CD14-positive monocyte (primary cell): ENCODE measurements at regions not wholly inside any gene's neighbourhood (a gene's known extent, or its start where the extent isn't known, plus 50 kb on each side); places are given as distances from the start of the nearest gene placed in this dataset.

ENCODE experiments used
- DNase-seq, 3 donors: peaks; one replicate each; pipeline ENCODE4 v3.0.0-alpha.2; 2011 to 2022
- H2AFZ ChIP-seq: 2 replicates; pipeline ENCODE4 v1.6.0; 2012; ENCODE audit warnings: mild to moderate bottlenecking, low read depth, low read length, inconsistent platforms; ENCODE audit not compliant: insufficient read depth, poor library complexity, severe bottlenecking
- H3K27ac ChIP-seq, 2 donors: 1 replicate in 1 of 2; 2 replicates in 1 of 2; pipeline ENCODE4 v1.5.1; 2012 to 2013; ENCODE audit warnings: low read length in 2 of 2, control low read depth in 1 of 2, inconsistent platforms in 1 of 2, low read depth in 1 of 2, mild to moderate bottlenecking in 1 of 2
- H3K27me3 ChIP-seq, 2 donors: one replicate each; pipeline versions ENCODE4 v1.6.0 to v1.6.1; 2011 to 2013; ENCODE audit warnings: low read length in 2 of 2; ENCODE audit not compliant: control insufficient read depth in 2 of 2, insufficient read depth in 2 of 2
- H3K36me3 ChIP-seq, 2 donors: replicated peaks in 1 of 2; 1 replicate in 1 of 2; 2 replicates in 1 of 2; pipeline versions ENCODE4 v1.5.1 to v1.6.1; 2012 to 2013; ENCODE audit warnings: low read length in 2 of 2, control low read depth in 1 of 2, inconsistent platforms in 1 of 2, mild to moderate bottlenecking in 1 of 2; ENCODE audit not compliant: insufficient read depth in 2 of 2, control insufficient read depth in 1 of 2
- H3K4me1 ChIP-seq, 2 donors: 1 replicate in 1 of 2; 2 replicates in 1 of 2; pipeline versions ENCODE4 v1.5.1 to v1.6.1; 2012 to 2013; ENCODE audit warnings: low read length in 2 of 2, control low read depth in 1 of 2, inconsistent platforms in 1 of 2, mild to moderate bottlenecking in 1 of 2, moderate library complexity in 1 of 2; ENCODE audit not compliant: insufficient read depth in 2 of 2, control insufficient read depth in 1 of 2
- H3K4me2 ChIP-seq: replicated peaks from 2 replicates; pipeline ENCODE3; 2012; ENCODE audit warnings: low read length, moderate library complexity, mild to moderate bottlenecking; ENCODE audit not compliant: poor library complexity, severe bottlenecking; ENCODE audit errors: extremely low read depth
- H3K4me3 ChIP-seq, 3 experiments: fragments of 200-600 bp in 1 of 3; sonication (generic) in 1 of 3; replicated peaks in 1 of 3; 1 replicate in 2 of 3; 2 replicates in 1 of 3; pipeline ENCODE4 v1.5.1; 2011 to 2013; ENCODE audit warnings: low read length in 3 of 3, mild to moderate bottlenecking in 3 of 3, control low read depth in 2 of 3, low read depth in 2 of 3, inconsistent platforms in 1 of 3, moderate library complexity in 1 of 3
- H3K79me2 ChIP-seq: 2 replicates; pipeline ENCODE4 v1.6.0; 2012; ENCODE audit warnings: mild to moderate bottlenecking, control low read depth, inconsistent platforms, low read length, moderate library complexity; ENCODE audit not compliant: insufficient read depth
- H3K9ac ChIP-seq: 2 replicates; pipeline ENCODE4 v1.6.0; 2017; ENCODE audit warnings: low read length, mild to moderate bottlenecking; ENCODE audit not compliant: insufficient read depth, poor library complexity, severe bottlenecking
- H3K9me3 ChIP-seq, 2 donors: replicated peaks in 1 of 2; 1 replicate in 1 of 2; 2 replicates in 1 of 2; pipeline versions ENCODE4 v1.5.1 to v1.6.1; 2012 to 2013; ENCODE audit warnings: low read length in 2 of 2, control low read depth in 1 of 2; ENCODE audit not compliant: control insufficient read depth in 1 of 2, insufficient read depth in 1 of 2
- H4K20me1 ChIP-seq: 2 replicates; pipeline ENCODE4 v1.6.0; 2012; ENCODE audit warnings: mild to moderate bottlenecking, low read length, control low read depth, moderate library complexity; ENCODE audit not compliant: insufficient read depth
- H3K27ac Mint-ChIP-seq, 7 donors: one replicate each; pipeline ENCODE4 v1.8.0; 2020; ENCODE audit warnings: mild to moderate bottlenecking in 7 of 7, mixed read lengths in 7 of 7, moderate library complexity in 6 of 7, inconsistent platforms in 2 of 7
- H3K27me3 Mint-ChIP-seq, 3 donors: one replicate each; pipeline ENCODE4 v1.8.0; 2021 to 2022; ENCODE audit warnings: low read depth in 3 of 3, mild to moderate bottlenecking in 3 of 3, mixed read lengths in 3 of 3, moderate library complexity in 3 of 3, inconsistent platforms in 1 of 3
- H3K36me3 Mint-ChIP-seq, 2 donors: one replicate each; pipeline ENCODE4 v1.8.0; 2020; ENCODE audit warnings: mixed read lengths in 2 of 2, inconsistent platforms in 1 of 2, mild to moderate bottlenecking in 1 of 2
- H3K4me1 Mint-ChIP-seq: one replicate; pipeline ENCODE4 v1.8.0; 2020; ENCODE audit warnings: mild to moderate bottlenecking, mixed read lengths
- H3K4me3 Mint-ChIP-seq, 2 donors: one replicate each; pipeline ENCODE4 v1.8.0; 2020; ENCODE audit warnings: mild to moderate bottlenecking in 2 of 2, mixed read lengths in 2 of 2, moderate library complexity in 1 of 2
- H3K9me3 Mint-ChIP-seq, 7 donors: one replicate each; pipeline ENCODE4 v1.8.0; 2020 to 2022; ENCODE audit warnings: mixed read lengths in 7 of 7, mild to moderate bottlenecking in 6 of 7, moderate library complexity in 6 of 7, inconsistent platforms in 2 of 7
- WGBS: methylation state at CpG from one replicate; pipeline ENCODE4 v1.1.5; 2013; ENCODE audit warnings: missing lambda C conversion rate; ENCODE audit not compliant: insufficient coverage; 5-methylcytosine and 5-hydroxymethylcytosine counted together
- intact Hi-C, 2 donors: fragments of 100-400 bp; cut with micrococcal nuclease; formaldehyde crosslinking; loops; one replicate each; pipeline versions ENCODE4 v1.15.0 to v1.15.1; 2023
- TF ChIP-seq, protein P1 (sequence below): fragments of 200-600 bp; IDR thresholded peaks from one replicate; pipeline ENCODE4 v1.8.0; 2022; ENCODE audit warnings: antibody characterized with exemption, mild to moderate bottlenecking

GRCh38 chr11:81967242-81967641 lies 766.4 kb downstream of the FAM181B start:
- no peaks in the 10 kb centered on the region for H3K9me3 ChIP-seq
- DNase-seq: no peak
- H3K79me2 ChIP-seq: no peaks in the 10 kb centered on the region
- TF ChIP-seq, protein P1, sequence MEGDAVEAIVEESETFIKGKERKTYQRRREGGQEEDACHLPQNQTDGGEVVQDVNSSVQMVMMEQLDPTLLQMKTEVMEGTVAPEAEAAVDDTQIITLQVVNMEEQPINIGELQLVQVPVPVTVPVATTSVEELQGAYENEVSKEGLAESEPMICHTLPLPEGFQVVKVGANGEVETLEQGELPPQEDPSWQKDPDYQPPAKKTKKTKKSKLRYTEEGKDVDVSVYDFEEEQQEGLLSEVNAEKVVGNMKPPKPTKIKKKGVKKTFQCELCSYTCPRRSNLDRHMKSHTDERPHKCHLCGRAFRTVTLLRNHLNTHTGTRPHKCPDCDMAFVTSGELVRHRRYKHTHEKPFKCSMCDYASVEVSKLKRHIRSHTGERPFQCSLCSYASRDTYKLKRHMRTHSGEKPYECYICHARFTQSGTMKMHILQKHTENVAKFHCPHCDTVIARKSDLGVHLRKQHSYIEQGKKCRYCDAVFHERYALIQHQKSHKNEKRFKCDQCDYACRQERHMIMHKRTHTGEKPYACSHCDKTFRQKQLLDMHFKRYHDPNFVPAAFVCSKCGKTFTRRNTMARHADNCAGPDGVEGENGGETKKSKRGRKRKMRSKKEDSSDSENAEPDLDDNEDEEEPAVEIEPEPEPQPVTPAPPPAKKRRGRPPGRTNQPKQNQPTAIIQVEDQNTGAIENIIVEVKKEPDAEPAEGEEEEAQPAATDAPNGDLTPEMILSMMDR: no peak
- no peak overlapping the region for H3K9ac ChIP-seq
- no peak overlapping the region for H3K27ac ChIP-seq
- no peaks in the 10 kb centered on the region for H3K4me1 ChIP-seq
- Mint-ChIP-seq H3K4me3 (no peak overlapping the region), H3K9me3 (no peaks in the 10 kb centered on the region), H3K27ac (no peak overlapping the region), H3K27me3 (no peaks in the 10 kb centered on the region), H3K4me1 (no peaks in the 10 kb centered on the region), H3K36me3 (no peaks in the 10 kb centered on the region)
- H3K36me3 ChIP-seq: no peaks in the 10 kb centered on the region
- 33% methylated on average over 1 of the region's 1 CpG for WGBS
- intact Hi-C loops: no loop called here
- no peak overlapping the region for H3K4me2 ChIP-seq
- no peak overlapping the region for H2AFZ ChIP-seq
- H4K20me1 ChIP-seq: no peaks in the 10 kb centered on the region
- no peaks in the 10 kb centered on the region for H3K27me3 ChIP-seq
- H3K4me3 ChIP-seq: no peak overlapping the region

- H3K27me3 Mint-ChIP-seq: no peaks in the 10 kb centered on the region
- Histone ChIP-seq H3K4me2 (no peak overlapping the region), H3K27ac (no peak overlapping the region), H4K20me1 (no peaks in the 10 kb centered on the region), H3K9ac (no peak overlapping the region), H2AFZ (no peak overlapping the region), H3K9me3 (no peaks in the 10 kb centered on the region), H3K4me1 (no peaks in the 10 kb centered on the region), H3K36me3 (no peaks in the 10 kb centered on the region), H3K4me3 (no peak overlapping the region), H3K27me3 (no peaks in the 10 kb centered on the region), H3K79me2 (no peaks in the 10 kb centered on the region)
- TF ChIP-seq, protein P1: no peak
- no peak overlapping the region for H3K27ac Mint-ChIP-seq
- intact Hi-C loops: no loop called here
- DNase-seq: no peak
- no peaks in the 10 kb centered on the region for H3K4me1 Mint-ChIP-seq
- H3K36me3 Mint-ChIP-seq: no peaks in the 10 kb centered on the region
- no peaks in the 10 kb centered on the region for H3K9me3 Mint-ChIP-seq
- WGBS: no CpG with 5 or more reads among the region's 3 CpGs
- no peak overlapping the region for H3K4me3 Mint-ChIP-seq
These were observed 767.3 kb downstream of the FAM181B start for GRCh38 chr11:81966340-81966739.
